Activated naive CD4-positive, alpha-beta T cell treated with anti-CD3 and anti-CD28 coated beads, Interleukin-2, amount 50 U/mL, for 24 hours (primary cell): ENCODE measurements at regions not wholly inside any gene's neighbourhood (a gene's known extent, or its start where the extent isn't known, plus 50 kb on each side); places are given as distances from the start of the nearest gene placed in this dataset.

Source experiments
- H3K27ac Mint-ChIP-seq: one replicate; pipeline ENCODE4 v1.8.0; 2021; ENCODE audit warnings: mild to moderate bottlenecking, mixed read lengths
- H3K27me3 Mint-ChIP-seq: one replicate; pipeline ENCODE4 v1.8.0; 2021; ENCODE audit warnings: mixed read lengths
- H3K36me3 Mint-ChIP-seq: one replicate; pipeline ENCODE4 v1.8.0; 2021; ENCODE audit warnings: mixed read lengths
- H3K4me1 Mint-ChIP-seq: one replicate; pipeline ENCODE4 v1.8.0; 2021; ENCODE audit warnings: mixed read lengths
- H3K4me3 Mint-ChIP-seq: one replicate; pipeline ENCODE4 v1.8.0; 2021; ENCODE audit warnings: mild to moderate bottlenecking, mixed read lengths
- H3K9me3 Mint-ChIP-seq: one replicate; pipeline ENCODE4 v1.8.0; 2021; ENCODE audit warnings: mixed read lengths

DNA sequence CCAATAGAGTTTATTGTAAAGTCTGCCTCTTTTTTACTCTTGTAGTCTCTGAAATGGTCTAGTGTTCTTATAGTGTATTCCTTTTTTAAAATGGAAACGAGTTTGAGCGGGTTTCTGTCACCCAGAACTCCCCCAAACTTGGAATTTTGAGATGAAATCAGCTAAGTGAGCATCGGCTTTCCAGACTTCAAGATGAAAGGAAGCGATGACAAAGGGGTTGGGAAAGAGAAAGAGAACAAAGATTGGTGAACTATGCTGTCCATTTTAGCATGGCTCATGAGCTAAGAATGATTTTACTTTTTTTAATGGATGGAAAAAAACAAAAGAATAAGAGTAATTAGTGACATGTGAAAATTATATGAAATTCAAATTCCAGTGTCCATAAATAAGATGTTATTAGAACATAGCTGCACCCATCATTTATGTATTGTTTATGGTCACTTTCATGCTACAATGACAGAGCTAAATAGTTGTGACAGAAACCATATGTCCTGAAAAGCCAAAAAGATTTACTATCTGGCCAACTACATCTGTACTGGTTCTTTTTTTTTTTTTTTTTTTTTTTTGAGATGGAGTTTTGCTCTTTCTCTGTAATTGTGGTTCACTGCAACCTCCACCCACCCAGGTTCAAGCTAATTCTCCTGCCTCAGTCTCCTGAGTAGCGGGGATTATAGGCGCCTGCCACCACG is 52.7 kb upstream of the PDZRN3 start:
- Mint-ChIP-seq H3K27me3 (no peaks in the 10 kb centered on the region), H3K36me3 (no peaks in the 10 kb centered on the region), H3K4me3 (no peak overlapping the region), H3K9me3 (peaks cover 5% of the 10 kb centered on the region), H3K27ac (no peak overlapping the region), H3K4me1 (no peaks in the 10 kb centered on the region)
